Neural cell (in vitro differentiated cells): ENCODE measurements at regions not wholly inside any gene's neighbourhood (a gene's known extent, or its start where the extent isn't known, plus 50 kb on each side); places are given as distances from the start of the nearest gene placed in this dataset.

ENCODE experiments used
- CTCF ChIP-seq: fragments of 450-650 bp; IDR thresholded peaks from 2 replicates; pipeline ENCODE4 v1.5.1; 2014; ENCODE audit warnings: antibody characterized with exemption, mild to moderate bottlenecking, moderate library complexity; ENCODE audit not compliant: poor library complexity, severe bottlenecking
- TAF1 ChIP-seq: IDR thresholded peaks from 2 replicates; pipeline ENCODE4 v1.6.1; 2012; ENCODE audit warnings: low read depth

GRCh38 chr15:45980366-45980765 lies 345.5 kb downstream of the SQOR start:
- TF ChIP-seq CTCF (no peak), TAF1 (no peak)
